ENCODE measurements at regions not wholly inside any gene's neighbourhood (a gene's known extent, or its start where the extent isn't known, plus 50 kb on each side); places are given as distances from the start of the nearest gene placed in this dataset.

DNA sequence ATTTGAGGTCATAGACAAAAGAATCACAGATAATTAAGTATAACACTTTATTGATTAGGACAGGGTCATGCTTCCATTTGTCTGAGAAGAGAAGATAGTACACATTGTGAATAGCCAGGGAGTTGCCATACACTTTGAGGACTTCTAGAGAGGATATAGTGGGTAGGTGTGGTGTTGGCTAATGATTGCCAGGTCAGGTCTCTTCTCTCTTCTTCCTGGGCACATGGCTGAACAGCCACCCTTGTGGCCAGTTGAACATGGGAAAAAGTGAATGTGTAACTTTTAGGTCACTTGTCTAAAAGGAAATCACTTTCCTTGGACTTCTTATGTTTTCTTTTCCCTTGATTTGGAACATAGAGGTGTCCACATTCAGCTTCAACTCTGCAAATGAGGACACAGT, 772.1 kb upstream of the MAP3K7 start:
- TF ChIP-seq, protein P1, sequence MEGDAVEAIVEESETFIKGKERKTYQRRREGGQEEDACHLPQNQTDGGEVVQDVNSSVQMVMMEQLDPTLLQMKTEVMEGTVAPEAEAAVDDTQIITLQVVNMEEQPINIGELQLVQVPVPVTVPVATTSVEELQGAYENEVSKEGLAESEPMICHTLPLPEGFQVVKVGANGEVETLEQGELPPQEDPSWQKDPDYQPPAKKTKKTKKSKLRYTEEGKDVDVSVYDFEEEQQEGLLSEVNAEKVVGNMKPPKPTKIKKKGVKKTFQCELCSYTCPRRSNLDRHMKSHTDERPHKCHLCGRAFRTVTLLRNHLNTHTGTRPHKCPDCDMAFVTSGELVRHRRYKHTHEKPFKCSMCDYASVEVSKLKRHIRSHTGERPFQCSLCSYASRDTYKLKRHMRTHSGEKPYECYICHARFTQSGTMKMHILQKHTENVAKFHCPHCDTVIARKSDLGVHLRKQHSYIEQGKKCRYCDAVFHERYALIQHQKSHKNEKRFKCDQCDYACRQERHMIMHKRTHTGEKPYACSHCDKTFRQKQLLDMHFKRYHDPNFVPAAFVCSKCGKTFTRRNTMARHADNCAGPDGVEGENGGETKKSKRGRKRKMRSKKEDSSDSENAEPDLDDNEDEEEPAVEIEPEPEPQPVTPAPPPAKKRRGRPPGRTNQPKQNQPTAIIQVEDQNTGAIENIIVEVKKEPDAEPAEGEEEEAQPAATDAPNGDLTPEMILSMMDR (IDR thresholded peaks at IDR 0.05) = no peak
- no peak for TF ChIP-seq POLR2A (IDR thresholded peaks at IDR 0.05)

All from body of pancreas (tissue), 4 donors.